NCI-H1436 (cell line): ENCODE measurements at regions not wholly inside any gene's neighbourhood (a gene's known extent, or its start where the extent isn't known, plus 50 kb on each side); places are given as distances from the start of the nearest gene placed in this dataset.

Experiments
- DNase-seq: peaks from one replicate; lab custom pipeline; 2025; lab: John Stamatoyannopoulos, UW

DNA sequence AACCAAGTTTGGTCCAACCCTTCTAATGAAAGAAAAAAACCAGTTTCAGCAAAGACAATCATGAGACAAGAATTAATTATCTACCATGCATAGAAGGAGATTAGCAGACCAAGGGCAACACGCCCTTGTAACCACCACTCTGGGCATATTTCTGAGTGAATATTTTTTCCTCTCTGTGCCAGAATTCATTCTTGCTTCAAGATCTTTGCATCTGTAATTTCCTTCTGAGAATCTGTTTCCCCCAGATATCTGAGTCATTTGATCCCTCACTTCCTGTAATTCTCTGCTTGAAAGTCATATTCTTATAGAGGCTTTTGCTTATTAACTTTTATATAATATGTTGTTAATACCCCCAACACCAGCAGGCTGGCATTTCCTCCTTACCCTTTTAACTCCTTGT, 243.7 kb downstream of the SLC16A7 start:
- DNase-seq = no peak

DNA sequence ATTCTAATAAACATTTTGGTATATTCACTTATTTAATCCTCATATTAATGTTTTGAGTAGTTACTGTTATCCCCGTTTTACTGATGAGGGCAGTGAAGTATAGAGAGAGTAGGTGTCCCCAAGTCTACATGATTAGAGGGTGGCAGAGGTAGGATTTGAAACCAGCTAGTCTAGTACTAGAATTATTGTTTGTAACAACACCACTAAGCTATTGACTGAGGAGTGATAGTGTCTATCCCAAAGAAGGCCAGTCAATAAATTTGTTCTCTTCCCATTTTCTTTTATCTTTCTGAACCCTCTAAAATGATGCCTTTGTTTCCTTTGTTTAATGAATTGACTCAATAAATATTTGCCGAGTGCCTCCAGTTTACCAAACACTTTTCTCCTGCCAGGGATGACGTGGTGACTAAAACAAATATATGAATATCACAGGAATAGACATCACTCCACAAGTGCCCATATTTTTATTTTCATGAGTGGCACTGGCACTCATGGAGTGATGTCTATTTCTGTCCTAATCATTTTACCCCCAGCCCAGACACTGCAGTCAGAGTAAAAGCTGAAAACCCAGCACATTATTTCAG, 247.5 kb downstream of the SLC16A7 start:
- DNase-seq = no peak

DNA sequence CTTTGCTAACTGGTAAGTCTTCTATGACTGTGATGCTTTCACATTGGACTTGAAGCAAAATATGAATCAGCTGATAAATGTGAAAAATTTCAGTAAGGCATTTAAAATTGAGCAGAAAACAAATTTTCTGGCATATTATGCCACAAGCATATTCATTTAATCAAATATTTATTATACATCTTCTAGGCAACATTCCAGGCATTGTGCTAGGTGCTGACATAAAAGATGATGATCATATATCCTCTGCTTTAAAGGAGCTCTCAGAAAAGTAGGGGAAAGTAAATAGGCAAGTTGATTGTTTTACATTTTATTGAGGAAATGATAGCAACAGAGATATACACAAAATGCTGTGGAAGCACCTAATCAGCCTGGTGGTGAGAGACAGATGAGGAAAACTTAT, 248.9 kb downstream of the SLC16A7 start:
- no peak for DNase-seq

DNA sequence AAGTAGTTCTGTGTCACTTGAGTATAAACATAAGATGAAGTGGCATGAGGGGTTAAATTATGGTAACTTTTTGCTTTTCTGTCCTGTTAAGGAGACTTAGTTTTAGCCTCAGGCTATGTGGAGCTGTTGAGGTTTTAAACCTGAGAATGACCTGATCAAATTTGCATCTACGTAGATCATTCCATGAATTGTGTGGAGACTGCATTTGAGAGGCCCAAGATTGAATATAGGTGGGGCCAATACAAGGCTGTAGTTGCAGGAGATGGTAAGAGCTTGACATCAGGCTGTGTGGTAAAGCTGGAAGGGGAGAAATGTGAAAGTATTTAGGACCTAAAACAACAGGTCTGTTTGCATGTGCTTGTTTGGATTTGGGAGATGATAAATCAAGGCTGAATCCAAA, 249.5 kb downstream of the SLC16A7 start:
- DNase-seq = no peak

DNA sequence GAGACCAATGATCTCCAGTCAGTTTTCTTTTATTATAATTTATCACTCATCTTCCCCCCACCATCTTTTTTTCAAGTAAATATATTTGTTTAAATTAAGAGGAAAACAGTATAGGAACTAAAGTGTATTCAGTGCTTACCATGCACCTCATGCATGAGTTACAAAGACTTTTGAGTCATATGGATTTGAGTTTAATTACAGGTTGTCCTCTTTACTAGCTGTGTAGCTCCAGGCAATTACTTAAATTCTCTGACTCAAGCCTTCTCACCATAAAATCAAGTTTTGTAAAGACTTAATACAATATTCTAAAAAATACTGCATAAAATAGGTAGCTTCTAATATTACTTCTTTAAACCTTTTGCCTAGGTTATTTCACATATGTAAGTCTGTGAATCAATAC, 251.3 kb downstream of the SLC16A7 start:
- DNase-seq = no peak

DNA sequence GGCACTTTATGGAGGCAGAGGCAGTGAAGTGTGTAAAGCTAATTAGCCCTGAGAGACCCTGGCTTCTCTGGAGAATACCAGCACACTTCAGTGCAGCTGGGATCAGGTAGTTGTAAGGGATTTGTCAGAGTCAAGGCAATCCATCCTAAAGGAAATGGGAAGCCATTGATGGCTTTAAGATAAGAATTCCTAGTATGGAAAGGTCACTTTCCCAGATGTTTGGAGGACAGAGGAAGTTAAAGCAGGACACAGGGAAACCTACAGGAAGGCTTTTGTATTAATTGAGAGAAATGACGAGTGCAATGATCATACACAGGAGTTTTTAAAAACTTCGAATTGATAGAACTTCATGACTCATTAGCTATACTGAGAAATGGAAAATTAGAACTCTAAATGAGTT, 254.4 kb downstream of the SLC16A7 start:
- DNase-seq = no peak

DNA sequence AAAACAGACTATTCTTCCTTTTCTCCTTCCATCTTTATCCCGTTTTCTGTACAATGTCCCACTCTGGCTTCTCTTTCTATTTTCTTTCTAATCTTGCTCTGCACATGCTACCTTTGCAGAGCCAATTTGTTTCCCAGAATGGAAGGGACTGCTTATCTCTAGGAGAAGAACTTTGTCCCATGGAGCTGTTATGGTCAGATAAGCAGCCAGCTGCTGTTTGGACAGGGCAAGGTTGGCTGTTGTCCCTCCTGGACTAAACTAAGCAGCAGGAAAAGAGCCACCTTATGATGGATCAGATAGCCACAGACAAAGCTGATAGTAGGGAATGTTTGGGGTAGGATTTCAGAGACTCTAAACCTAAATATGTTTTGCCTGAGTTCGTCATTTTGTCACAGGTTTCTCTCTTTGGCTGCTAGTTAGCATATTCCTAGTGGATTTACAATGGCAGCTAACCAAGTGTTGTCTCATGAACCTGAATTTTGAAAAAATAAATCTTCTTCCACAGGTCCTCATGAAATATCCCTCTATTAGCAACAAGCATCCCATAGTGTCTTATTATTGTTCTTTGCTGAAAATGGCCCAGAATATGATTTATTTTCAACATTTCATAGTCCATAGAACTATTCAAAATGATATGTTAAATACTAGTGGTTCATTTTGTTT, 262.8 kb downstream of the SLC16A7 start:
- DNase-seq = no peak

DNA sequence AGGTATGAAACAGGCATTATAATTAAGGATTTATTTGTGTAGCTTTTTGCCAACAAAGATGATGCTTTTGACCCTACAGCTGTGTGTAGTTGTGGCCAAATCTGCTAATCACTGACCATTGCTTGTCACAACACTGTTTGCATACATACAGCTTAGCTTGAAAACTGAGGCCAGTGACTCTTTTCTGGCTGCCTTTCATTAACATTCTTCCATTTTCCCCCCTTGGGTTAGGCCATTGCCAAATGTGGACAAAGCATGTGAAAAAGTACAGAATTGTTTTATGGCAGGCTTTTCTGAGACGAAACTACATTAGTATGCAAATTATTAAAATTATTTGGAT, 263.3 kb downstream of the SLC16A7 start:
- no peak for DNase-seq

DNA sequence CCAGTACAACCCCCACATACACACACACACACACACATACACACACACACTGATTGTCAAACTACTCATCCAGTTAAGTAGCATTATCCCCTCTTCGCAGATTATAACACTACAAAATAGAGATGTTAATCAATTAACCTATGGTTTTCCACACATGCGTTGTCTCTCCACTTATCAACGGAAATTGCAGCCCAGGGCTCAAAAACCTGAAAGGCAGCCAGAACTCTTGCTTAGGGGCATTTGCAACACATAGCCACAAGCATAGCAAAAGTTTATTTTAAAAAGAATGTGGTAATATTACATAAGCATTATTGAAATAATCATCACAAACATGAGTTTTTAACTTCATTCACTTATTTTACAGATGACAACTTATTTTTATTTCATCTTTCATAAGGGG, 265.8 kb downstream of the SLC16A7 start:
- no peak for DNase-seq

DNA sequence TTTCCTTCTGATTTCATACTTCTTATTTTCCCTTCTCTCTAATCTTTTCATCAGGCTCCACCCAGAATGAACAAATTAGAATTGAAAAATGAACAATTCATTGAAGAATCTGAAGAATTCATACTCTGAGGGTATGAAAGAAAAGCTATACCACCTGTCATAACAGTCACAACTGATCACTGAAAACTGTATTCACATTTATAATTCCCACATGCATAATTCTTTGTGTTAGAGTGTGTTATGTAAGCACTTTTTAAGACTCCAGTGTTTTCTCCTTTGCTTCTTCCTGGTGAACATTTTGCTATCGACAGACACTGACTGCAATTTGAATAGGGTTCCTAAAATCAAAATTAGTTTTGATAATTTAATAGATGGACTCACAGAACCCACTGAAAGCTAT, 271.2 kb downstream of the SLC16A7 start:
- no peak for DNase-seq

DNA sequence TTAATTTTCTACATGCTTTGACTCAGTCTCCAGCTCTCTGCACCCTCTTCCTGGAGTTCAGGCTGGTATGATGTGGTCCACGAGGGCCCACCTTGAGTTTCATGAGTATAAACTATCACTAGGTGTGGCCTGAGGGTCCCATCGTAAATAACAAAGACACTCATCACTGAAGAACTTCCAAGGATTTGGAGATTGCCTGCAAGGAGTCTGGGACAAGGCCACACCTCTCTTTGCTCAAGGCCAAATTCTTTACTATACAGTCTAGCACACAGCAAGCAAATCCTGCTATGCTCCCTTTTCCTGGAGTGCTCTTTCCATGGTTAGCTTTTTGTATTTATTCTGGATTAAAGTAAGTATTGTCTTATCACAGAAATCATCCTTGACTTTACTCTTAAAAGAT, 271.9 kb downstream of the SLC16A7 start:
- DNase-seq = no peak

DNA sequence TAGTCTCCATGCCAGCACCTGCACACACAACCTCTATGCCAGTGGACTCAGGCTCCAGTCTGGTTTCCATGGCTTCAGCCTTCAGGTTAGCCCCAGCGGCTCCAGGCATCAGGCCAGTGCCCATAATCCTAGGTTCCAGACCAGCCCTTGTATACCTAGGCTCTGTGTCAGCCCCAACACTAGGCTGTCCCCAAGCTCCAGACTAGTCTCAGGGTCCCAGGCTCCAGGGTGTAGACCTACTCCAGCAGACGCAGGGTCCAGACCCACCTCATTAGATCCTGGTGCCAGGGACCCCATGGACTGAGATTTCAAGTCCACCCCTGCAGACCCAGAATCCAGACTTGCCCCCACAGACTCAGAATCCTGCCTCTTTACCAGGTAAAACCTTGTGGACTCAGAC, 275.9 kb downstream of the SLC16A7 start:
- DNase-seq = no peak

DNA sequence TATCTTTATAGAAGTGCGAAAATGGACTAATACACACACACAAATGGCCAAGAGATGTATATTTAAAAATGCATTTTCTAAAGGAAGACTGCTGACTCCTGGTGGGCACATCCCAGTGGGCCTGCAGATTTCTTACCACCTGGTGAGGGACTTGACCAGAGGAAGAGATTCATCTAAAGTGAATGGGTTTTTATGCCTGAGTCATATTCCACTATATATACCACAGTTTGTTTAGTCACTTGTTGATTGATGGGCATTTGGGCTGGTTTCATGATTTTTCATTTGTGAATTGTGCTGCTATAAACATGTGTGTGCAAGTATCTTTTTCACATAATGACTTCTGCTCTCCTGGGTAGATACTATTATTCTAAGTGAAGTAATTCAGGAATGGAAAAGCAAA, 277.3 kb downstream of the SLC16A7 start:
- DNase-seq = no peak

DNA sequence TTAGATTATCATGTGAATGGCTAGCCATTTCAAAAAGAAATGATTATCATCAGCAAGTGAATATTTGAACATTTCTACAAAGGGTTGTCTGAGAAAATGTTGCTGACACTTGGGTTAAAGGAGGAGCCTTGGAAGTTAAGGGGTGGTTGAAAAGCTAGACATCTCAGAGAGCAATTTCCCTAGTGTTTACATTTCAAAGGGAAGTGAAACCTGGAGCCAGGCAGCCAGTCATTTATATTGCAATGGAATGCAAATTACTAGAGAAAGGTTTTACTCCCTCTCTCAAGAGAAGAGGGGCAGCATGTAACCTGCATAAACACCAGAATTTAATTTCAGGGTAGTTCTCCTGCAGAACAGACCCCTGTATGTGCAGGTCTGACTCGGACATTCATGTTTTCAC, 279.0 kb downstream of the SLC16A7 start:
- DNase-seq = no peak

DNA sequence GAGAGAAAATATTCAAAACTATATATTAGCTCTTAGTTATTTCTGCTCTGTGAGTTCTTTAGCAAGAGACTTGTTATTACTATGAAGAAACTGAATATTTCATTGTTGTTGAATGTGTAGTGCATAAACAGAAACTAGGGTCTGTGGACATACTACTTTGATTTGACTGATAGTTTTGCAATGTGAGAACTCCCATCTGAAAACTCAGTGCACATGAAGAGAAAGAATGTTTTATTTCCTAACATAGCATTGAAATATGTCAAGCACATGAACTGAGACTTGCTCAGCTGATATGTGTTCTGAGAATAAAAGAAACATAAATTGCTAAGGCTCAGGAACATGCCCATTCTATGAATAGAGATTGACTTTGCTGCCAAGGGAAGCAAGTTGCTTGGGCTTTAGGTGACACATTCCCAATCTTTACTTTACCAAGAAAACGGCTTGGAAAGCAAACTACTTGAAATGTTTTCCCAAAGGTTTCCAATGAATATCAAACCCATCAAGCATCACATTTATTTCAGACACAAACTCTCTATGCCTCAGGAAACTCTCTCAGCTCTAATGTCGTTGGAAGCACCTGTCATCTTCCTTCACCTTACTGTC, 290.4 kb downstream of the SLC16A7 start:
- DNase-seq = no peak

DNA sequence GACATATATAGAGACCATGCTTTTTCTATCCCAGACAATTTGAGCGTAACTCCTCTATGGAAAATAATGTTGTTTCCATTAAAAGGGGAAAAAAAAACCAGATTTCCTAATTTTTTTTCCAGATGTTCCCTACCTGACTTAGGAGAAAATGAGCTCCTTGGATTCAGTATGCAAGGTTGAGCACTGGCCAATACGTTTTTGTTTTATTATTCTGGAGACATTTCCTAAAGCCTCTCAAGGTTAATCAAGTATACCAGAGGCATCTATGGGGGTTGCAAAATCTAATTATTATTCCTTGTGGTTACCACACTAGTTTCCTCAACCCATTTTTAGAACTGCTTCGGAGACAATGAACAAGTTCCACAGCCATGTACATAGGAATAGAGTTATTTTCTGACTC, 291.3 kb downstream of the SLC16A7 start:
- DNase-seq = no peak

DNA sequence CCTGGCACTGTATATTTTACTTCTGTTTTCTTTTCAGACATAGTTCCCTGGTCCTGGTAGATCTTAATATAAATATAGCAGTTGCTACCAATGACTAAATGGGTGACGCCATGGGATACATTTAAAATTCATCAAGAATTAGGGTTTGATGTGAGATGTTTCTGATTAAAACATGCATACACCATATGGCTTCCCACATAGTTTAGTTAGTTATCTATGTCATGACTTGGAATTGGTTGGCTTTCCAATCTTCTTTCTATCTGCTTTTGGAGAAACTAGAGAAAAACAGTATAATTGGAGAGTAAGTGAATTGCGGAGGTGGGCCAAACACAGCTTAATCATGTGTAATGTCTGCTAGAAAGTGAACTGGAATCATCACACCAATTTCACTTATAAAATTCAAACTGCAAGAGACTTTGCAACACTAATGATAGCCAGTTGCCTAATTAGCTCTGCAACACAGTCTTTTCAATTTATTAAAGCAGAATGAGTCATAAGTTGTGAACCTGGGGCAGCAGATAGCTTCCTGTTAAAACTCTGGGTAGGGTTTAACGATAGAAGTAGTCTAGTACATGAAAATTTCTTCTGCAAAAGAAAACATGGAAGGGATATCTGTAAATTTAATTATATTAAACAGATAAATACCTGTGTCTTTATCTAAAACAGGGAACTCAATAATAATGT, 295.2 kb downstream of the SLC16A7 start:
- no peak for DNase-seq

DNA sequence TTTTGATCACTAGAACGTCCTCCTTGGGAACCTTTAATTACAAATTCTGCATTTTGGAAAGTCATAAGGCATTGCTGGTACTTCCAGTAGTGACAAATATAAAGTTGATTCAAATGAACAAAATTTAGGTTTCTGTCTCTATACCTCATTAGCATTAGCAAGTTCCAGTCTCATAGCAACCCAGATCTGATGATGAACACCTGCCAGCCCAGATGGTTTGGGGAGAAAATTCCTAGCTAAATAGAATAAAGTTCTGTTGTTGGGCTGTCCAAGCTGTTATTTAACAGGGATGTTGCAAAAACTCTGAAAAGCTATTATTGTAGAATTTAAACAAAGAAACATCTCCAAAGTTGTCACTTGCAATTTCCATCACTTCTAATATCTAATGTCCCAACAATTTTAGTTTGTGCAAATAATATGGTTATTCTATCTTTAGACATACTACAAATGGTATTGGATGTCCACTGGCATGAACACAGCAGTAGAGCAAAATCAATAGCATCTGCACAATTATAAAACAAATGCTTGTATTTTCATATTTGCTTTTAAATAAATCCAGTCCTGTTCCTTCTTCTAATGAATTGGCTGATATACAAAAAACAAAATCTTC, 299.4 kb downstream of the SLC16A7 start:
- DNase-seq = no peak

DNA sequence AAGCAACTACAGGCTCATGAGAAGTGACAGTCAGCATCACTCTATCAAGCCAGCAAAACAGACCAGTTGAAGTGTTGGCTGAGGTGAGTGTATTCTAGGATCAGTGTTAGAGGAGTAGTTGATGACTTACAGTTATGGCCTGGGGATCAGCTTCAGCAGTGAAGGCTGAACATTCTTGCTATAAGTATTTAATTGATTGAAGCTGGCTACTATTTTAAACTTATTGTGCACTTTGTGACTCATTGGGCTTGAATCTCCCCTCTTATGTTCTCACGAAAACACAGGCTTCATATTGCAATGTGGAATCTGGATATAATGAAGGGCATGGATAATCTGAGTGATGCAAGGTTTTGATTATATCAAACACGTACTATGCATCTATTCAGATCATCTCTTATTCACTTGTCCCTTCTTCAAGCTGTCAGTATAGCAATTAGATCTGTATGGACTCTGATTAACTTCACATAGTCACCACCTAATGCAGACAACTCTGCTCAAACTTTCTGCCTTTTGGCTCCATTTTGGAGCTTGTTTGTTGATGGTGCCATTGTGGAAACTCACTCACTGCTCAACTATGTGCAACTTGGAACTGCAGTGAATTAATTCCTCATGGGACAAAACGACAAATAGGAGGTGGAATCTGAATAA, 309.2 kb downstream of the SLC16A7 start:
- DNase-seq = no peak

DNA sequence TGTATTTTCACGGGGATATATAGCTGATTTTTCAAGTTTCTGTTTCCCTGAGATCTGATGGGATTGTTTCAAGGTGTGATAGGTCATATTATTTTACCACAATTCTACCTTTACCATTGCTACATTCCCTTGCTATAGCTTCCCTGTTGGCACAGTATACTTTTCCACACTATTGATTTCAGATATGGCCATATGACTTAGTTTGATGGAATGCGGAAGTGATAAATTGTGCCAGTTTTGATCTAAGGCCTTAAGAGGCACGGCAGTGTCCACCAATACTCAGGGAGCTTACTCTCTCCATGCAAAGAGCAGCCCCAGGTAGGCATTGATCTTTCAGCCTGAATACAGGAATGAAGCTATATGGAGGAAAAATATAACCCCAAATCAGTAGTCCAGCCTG, 315.7 kb downstream of the SLC16A7 start:
- no peak for DNase-seq

DNA sequence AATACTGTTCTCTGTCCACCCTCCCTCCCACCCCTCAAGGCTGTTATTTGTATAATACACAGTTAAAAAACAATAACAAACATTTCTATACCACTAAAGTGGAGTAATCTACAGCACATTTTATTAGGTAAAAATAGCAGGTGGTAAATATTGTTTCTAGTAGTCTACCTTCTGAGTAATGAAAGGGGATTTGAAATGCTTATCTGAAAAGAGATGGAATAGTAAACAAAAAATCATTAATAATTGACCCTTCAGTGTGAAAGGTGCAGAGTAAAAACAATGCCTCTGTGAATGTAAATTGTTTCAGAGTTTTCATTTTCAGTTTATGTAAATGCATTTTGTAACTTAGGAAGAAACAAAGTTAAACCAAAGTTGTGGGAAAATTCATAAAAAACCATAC, 321.2 kb downstream of the SLC16A7 start:
- no peak for DNase-seq

DNA sequence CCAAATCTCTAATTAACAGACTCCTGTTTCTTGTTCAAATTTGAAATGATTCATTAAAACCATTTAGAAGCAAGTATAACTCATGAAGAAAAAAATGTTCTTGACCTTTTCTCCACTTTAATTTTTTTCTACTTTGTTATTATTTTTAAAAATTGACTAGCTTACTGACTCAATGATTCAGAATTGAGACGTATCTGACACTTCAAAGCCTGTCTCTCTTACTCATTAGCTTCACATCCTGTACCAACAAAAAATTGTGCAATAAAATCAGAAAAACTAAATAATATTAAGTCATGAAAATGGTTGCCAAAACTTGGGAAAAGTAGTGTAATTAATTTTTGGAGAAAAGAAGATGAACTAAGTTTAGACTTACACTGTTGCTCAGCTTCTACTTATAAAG, 331.2 kb downstream of the SLC16A7 start:
- no peak for DNase-seq

DNA sequence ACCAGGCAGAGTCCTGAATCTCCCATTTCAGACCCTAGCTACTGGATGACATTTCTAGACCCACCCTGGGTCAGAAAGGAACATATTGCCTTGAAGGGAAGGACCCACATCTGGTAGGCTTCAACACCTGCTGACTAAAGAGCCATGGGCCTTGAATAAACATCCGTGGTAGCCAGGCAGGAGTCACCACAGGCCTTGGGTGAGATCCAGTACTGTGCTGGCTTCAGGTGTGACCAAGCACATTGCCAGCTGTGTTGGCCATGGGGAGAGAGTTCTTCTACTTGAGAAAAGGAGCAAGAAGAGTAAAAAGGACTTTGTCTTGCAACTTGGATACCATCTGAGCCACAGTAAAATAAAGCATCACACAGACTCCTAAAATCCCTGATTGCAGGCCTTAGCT, 332.6 kb downstream of the SLC16A7 start:
- DNase-seq = no peak
